Stimulated activated CD8-positive, alpha-beta memory T cell treated with anti-CD3 and anti-CD28 coated beads, Interleukin-4, amount 100 ng/mL, for 48 hours (primary cell): ENCODE measurements at regions not wholly inside any gene's neighbourhood (a gene's known extent, or its start where the extent isn't known, plus 50 kb on each side); places are given as distances from the start of the nearest gene placed in this dataset.

ENCODE experiments used
- DNase-seq: peaks from one replicate; pipeline ENCODE4 v3.0.0-alpha.2; 2020

GRCh38 chr9:27925815-27926214 is 352.5 kb upstream of the C9orf72 start:
- no peak for DNase-seq

DNA sequence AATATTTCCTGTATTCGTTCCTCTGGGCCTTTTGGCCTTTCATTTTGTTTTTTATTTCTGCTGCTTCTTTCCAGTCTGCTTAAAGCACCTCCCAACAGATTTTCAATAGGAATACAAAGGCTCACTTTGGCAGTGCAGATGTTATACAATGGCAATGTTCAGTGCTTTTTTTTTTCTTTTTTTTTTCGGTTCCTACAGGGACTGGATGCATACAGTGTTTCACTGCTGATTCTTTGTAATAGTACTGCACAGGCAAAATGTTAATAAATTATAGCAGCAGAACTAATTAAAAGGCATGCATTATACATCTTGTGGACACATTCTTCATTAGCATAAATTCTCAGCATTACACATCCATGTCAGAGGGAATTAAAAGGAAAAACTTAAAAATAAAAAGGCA is 356.6 kb upstream of the C9orf72 start:
- DNase-seq = no peak

- DNase-seq = no peak
Observed at GRCh38 chr9:27933210-27934025, 360.1 kb upstream of the C9orf72 start.

DNA sequence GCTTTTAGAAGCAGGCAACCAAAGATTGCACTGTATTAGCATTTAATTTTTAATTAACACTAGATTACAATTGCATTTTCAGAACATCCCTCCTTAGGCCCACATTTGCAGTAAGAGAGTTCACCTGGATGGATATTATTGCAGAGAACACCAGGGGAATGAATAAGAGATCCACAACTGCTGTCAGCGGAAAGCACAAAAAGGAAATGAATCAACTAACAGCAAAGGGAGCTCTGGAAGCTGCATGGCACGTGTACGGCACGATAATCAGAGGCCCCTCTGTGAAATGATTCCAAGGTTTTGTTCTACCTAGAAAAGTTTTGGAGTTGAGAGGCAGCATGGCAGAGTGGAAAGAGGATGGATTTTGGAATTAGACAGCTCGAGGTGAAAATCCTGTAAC is 361.2 kb upstream of the C9orf72 start:
- no peak for DNase-seq

DNA sequence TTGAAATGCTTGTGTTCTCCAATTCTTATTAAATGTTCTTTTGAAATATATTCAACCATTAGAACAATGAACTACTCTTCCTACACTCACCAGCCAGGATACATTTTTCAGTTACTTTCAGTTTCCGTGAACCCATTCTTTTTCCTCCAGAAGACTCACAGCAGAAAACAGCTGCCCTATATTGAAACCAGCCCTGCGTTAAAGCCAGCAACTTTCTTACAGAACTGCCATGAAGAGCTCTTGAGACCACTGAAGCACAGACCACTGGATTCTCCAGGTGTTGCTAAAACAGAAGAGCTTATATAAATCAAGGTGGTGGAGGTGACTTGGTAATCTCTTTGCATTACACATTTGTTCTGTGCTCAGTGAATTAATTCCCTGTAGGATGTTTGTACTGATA is 365.9 kb upstream of the C9orf72 start:
- DNase-seq = no peak

DNA sequence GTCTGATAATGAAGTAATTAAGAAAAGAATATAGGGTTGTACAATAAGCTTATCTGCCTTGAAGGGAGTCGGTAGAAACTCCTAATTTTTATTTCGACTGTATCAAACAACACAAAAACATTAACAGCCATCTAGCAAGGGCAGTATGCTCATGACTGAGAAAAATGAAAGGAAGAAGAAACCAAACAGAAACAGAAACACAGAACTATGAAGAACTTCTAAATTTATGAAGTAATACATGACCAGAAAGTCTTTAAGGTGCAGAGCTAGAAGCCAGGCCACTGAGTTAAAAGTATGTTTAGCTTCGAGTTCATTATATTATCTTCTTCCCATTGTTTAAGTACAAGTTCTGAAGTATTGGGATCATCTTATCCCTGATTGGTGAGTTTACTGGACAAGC is 367.3 kb upstream of the C9orf72 start:
- no peak for DNase-seq

- DNase-seq = no peak
Observed at GRCh38 chr9:27943501-27943900, 370.2 kb upstream of the C9orf72 start.

- DNase-seq = no peak
Observed at GRCh38 chr9:27945386-27945785, 372.1 kb upstream of the C9orf72 start.

GRCh38 chr9:27950382-27950781 is 377.1 kb upstream of the C9orf72 start:
- DNase-seq = no peak

DNA sequence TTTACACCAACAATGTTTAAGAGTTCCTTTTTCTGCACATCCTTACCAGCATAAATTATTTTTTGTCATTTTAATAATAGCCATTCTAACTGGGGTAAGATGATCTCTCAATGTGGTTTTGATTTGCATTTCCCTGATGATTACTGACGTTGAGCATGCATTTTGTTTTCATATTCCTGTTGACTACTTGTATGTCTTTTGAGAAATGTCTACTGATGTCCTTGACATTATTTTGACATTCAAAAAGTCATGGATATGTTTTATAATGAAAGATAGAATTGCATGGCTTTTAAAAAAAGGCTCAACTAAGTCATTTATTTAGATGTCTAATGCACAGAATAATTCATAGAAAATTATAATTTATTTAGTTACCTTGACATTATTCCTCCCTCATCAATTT is 381.6 kb upstream of the C9orf72 start:
- no peak for DNase-seq

DNA sequence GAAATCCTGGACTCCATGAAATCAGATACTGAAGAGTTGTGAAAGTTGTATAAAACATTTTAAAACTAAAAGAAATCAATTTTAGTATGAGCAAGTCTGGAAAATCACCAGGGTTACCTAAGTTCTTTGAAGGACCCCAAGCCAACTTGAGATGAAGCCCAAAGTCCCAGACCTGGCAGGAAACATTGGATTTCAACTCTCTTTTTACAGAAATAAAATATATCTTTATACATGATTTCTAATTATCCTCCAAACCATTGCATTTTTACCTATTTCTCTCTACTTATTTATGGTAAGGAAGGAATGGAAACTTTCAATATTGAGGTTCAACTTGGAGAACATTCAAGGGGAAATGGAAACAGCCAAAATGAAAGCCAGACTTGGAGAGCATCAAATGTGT is 390.6 kb upstream of the C9orf72 start:
- DNase-seq = no peak

GRCh38 chr9:27967210-27967609 is 393.9 kb upstream of the C9orf72 start:
- DNase-seq = no peak

- no peak for DNase-seq
Observed at GRCh38 chr9:27977931-27978330, 404.6 kb upstream of the C9orf72 start.

DNA sequence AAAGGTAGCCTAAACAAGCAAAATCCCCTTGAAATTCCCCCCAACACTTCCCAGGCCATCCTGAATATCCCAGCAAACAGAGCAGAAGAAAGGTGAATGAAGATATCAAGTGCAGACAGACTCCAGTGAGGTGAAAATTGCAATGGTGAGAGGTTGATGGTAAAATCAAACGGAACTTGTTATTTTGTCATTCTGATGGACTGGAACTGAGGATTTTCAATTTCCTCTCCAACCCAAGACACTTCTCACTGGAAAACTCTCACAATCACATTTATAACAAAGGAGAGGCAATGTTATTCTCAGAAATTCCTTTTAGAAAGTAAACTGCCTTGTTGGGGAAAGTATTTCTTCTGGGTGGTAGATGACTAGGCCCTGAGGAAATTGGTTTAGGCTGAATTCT is 412.4 kb upstream of the C9orf72 start:
- no peak for DNase-seq

GRCh38 chr9:27990524-27990923 is 417.2 kb upstream of the C9orf72 start:
- no peak for DNase-seq

DNA sequence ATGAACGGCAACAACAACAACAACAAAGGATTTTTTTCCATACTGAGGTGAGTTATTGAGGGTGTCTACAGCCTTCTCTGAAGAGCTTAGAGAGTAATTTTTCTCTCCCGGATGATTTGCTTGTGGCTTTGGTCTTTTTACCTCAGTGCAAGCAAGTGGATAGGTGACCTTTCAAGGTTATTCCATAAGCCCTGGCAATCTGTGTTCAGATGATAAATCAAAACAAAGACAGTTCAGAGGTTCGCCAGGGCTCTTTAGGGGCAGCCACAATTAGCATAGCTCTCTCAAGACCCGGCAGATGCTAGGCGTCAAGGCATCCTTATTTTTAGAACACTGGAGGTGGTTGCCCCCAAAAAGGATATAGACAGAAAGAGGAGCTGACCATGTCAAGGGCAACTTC is 417.9 kb upstream of the C9orf72 start:
- no peak for DNase-seq

- no peak for DNase-seq
Observed at GRCh38 chr9:28001096-28001495, 427.8 kb upstream of the C9orf72 start.

DNA sequence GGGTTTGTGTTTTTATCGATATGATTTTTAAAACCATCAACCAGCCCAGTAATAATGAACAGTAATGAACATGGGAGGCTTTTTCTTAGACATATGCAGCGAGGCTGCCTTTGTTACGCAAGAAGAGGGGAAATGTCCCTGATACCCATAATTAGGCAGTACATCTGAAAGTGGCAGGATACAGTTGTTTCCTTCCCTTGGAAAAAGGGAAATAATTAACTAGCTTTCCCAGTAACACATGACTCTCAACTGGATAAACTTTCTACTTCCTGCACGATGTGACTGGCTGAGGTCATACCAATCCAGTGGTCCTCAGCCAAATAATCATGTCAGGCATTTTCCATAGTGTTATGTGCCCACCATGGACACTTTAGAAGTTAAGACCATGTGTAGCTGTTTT is 431.6 kb upstream of the C9orf72 start:
- no peak for DNase-seq

DNA sequence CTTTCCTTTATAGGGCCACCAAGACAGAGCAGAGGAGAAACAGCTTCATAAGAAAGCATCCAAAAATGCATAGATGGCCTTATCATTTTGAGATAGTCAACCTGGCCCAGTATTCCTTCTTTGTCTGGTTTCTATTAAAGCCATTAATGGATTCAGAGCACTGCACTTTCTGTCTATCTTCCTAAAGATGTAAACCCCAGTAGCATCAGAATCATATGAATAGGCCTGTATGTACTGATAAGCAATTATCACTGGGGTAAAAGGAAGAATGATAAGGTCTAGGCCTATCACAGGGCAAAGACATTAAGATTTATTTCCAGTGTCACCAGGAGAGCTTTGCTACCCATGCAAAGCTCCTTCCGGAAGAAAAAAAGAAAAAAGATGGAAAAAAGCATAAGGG is 432.5 kb upstream of the C9orf72 start:
- no peak for DNase-seq

DNA sequence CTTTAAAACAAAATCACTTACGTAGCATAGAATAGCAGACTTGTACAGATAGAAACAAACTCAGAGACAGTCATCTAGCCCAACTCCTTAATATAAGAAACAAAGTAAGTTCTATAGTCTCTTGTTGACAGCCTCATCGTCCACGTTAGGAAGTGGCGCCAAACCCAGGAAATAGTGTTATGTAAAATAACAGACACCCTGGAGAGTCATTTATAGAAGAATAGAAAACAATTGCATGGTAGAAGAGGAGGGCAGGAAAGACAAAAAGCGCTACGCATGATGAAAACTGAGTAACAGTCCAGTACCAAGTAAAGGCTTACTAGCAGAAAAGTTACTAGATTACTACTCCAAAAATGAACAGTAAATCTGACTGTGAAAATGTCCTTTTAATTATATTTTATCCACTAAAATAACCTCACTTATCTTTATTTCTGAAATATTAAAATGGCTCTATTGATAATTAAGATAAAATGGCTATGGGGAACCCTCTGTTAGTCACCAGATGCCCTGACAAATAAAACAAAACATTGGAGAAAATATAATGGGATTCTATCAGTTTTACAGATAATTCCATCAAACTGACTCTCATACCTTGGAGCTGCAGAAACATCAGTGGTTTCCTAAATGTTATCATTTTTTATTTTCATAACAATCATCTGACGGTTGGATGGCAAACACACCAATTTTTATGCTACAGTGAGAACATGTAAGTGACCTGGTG is 434.0 kb upstream of the C9orf72 start:
- no peak for DNase-seq

DNA sequence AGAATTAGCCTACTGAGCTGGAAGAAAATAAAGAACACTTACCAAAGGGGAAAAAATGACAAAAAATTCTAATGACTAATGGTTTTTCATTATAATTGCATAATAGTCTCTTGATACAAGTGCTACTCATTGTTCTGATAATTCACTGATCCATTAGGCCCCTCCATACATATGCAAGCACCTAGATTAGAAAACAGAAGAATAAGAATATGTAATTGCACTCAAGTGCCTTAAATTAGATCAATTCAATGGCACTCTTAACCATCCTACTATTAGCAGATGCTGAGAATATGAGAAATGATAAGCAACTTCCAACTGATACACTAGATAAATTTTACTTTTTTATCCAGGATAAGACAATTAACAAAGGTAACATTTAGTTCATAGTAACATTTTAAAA is 440.9 kb upstream of the C9orf72 start:
- no peak for DNase-seq

DNA sequence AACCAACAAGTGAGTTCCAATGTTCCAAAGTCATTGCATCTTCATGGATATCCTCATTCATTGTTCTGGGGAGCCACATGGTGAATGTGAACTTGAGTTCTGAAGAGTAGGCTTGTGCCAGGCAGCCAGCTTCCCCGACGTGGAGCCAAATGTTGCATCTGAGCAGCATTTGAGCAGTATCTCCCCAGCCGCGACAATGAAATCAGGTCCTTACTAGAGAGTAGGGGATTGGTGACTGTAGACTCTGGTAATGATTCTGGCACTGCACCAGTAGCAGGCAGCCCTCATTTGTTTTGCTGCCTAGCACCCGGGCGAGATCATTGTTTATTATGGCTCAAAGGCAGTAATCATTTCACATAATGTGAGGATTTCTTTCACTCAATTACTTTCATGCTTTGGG is 451.4 kb upstream of the C9orf72 start:
- DNase-seq = no peak

DNA sequence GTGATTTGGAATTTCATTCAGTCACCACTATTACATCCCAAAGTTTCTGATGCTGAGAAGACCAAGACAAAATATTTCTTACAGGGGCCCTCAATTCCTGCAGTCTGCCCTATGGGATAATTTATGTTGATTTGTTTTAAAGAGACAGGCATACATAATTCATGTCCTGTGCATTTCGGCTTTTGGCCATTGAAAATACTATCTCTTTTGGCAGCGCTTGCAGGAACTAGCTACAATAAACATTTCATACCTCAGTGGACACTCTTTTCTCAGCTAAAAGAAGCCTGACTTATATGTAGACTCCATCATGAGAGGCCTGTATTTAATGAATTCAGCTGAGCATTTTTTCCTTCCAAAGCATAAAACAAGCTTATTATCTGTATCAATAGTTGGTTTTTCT is 451.9 kb upstream of the C9orf72 start:
- no peak for DNase-seq

DNA sequence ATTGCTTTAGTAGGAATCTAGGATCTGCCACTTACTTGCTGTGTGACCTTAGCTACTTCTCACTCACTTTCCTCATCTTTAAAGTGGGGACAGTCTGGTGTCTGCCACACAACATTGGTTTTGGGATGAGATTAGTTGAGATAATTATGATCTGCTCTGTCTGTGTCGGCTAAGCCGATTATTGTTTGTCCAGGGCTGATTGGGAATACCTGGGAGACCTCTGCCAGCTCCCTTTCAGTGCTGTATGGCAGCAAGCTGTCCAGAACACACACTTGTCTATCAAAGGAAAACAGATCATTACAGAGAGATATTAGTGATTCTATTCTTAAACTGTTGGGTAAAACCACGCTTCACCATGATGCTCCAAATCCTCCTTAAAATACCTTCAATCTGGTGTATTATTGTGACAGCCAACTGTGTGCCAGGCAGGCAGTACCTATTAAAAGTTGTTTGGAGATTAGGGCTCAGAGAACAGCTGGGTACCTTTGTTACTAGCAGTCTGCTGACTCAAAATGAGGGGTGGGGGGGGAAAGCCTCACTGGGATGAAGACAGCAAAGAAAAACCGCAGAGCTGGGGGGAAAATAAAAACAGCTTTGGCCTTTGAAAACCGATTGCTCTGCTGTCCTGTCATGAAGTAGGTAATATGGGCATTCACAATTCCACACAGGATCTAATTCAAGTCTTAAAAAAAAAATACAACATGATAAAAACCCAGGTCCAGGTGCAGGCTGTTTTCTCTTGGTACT is 458.4 kb upstream of the C9orf72 start:
- DNase-seq = no peak
